Activated T-cell treated with anti-CD3 and anti-CD28 coated beads, Interleukin-2, amount 50 U/mL, for 48 hours (primary cell): ENCODE measurements at regions not wholly inside any gene's neighbourhood (a gene's known extent, or its start where the extent isn't known, plus 50 kb on each side); places are given as distances from the start of the nearest gene placed in this dataset.
"Not testable (repeated sequence)": the region's sequence is repeated elsewhere in the genome, so short reads cannot be mapped to it uniquely, and the experiment has no call there.

Source experiments
- DNase-seq, 2 experiments: peaks; one replicate each; pipeline ENCODE4 v3.0.0-alpha.2; 2020

- no peak for DNase-seq
Observed at GRCh38 chr5:28328681-28329080, 1290.3 kb upstream of the CDH9 start.

GRCh38 chr5:28324174-28324573 is 1285.8 kb upstream of the CDH9 start:
- DNase-seq: no peak

GRCh38 chr5:28313953-28314352 is 1275.6 kb upstream of the CDH9 start:
- no peak for DNase-seq

GRCh38 chr5:28313321-28313951 is 1275.0 kb upstream of the CDH9 start:
- no peak for DNase-seq

- DNase-seq: no peak
Observed at GRCh38 chr5:28310696-28311095, 1272.3 kb upstream of the CDH9 start.

GRCh38 chr5:28305891-28306290 is 1267.5 kb upstream of the CDH9 start:
- DNase-seq: no peak

GRCh38 chr5:28301712-28302111 is 1263.3 kb upstream of the CDH9 start:
- no peak for DNase-seq

- no peak for DNase-seq
Observed at GRCh38 chr5:28296254-28297013, 1258.0 kb upstream of the CDH9 start.

- not testable (repeated sequence) for DNase-seq
Observed at GRCh38 chr5:28287021-28287420, 1248.6 kb upstream of the CDH9 start.

GRCh38 chr5:28286566-28286965 is 1248.2 kb upstream of the CDH9 start:
- DNase-seq: no peak

- DNase-seq: no peak
Observed at GRCh38 chr5:28284788-28285187, 1246.4 kb upstream of the CDH9 start.

GRCh38 chr5:28281351-28281750 is 1243.0 kb upstream of the CDH9 start:
- DNase-seq: no peak

- DNase-seq: no peak
Observed at GRCh38 chr5:28275931-28276330, 1237.5 kb upstream of the CDH9 start.

- no peak for DNase-seq
Observed at GRCh38 chr5:28269978-28270377, 1231.6 kb upstream of the CDH9 start.

- no peak for DNase-seq
Observed at GRCh38 chr5:28265877-28266276, 1227.5 kb upstream of the CDH9 start.

- DNase-seq: no peak
Observed at GRCh38 chr5:28254846-28255245, 1216.5 kb upstream of the CDH9 start.

- no peak for DNase-seq
Observed at GRCh38 chr5:28253431-28253830, 1215.0 kb upstream of the CDH9 start.

GRCh38 chr5:28249771-28250415 is 1211.5 kb upstream of the CDH9 start:
- no peak for DNase-seq

- DNase-seq: no peak
Observed at GRCh38 chr5:28234356-28234968, 1196.1 kb upstream of the CDH9 start.

- no peak for DNase-seq
Observed at GRCh38 chr5:28226407-28226806, 1188.0 kb upstream of the CDH9 start.

GRCh38 chr5:28219539-28219938 is 1181.2 kb upstream of the CDH9 start:
- DNase-seq: no peak

GRCh38 chr5:28217695-28218094 is 1179.3 kb upstream of the CDH9 start:
- no peak for DNase-seq

GRCh38 chr5:28216939-28217360 is 1178.6 kb upstream of the CDH9 start:
- no peak for DNase-seq

GRCh38 chr5:28215091-28215490 is 1176.7 kb upstream of the CDH9 start:
- no peak for DNase-seq
